WTC11 (cell line): ENCODE measurements at regions not wholly inside any gene's neighbourhood (a gene's known extent, or its start where the extent isn't known, plus 50 kb on each side); places are given as distances from the start of the nearest gene placed in this dataset.

Experiments used
- ATAC-seq: fragments of 200-7000 bp; cut with Tn5 transposase; 2 replicates; pipeline ENCODE4 v1.10.0; 2021; ENCODE audit warnings: mild to moderate bottlenecking, moderate library complexity
- CTCF ChIA-PET: fragments of 300-600 bp; sonication (Branson Sonifier 250); formaldehyde crosslinking; loops from one replicate; lab custom pipeline; 2021; ENCODE audit warnings: antibody characterized with exemption; lab: Charles Lee
- POLR2A ChIA-PET: fragments of 350-600 bp; sonication (Branson Sonifier 250); formaldehyde crosslinking; loops from one replicate; lab custom pipeline; 2021; ENCODE audit warnings: antibody characterized with exemption; lab: Charles Lee
- DNase-seq: peaks from one replicate; pipeline ENCODE4 v3.0.0; 2021; ENCODE audit warnings: low spot score
- H3K27ac Mint-ChIP-seq: 2 replicates; pipeline ENCODE4 v1.8.0; 2021; ENCODE audit warnings: mixed read lengths
- H3K27me3 Mint-ChIP-seq: 2 replicates; pipeline ENCODE4 v1.8.0; 2021; ENCODE audit warnings: low read depth, mild to moderate bottlenecking, moderate library complexity, mixed read lengths
- H3K36me3 Mint-ChIP-seq: 2 replicates; pipeline ENCODE4 v1.8.0; 2021; ENCODE audit warnings: mixed read lengths
- H3K4me1 Mint-ChIP-seq: 2 replicates; pipeline ENCODE4 v1.8.0; 2022; ENCODE audit warnings: mixed read lengths
- H3K4me3 Mint-ChIP-seq: 2 replicates; pipeline ENCODE4 v1.8.0; 2021; ENCODE audit warnings: mild to moderate bottlenecking, moderate library complexity, mixed read lengths
- H3K9me3 Mint-ChIP-seq: 2 replicates; pipeline ENCODE4 v1.8.0; 2021; ENCODE audit warnings: mixed read lengths
- CREB1 ChIP-seq: sonication (generic); formaldehyde crosslinking; IDR thresholded peaks from 2 replicates; pipeline ENCODE4 v1.8.0; 2023; ENCODE audit warnings: mild to moderate bottlenecking, missing genetic modification reagents
- ETV6 ChIP-seq: sonication (generic); formaldehyde crosslinking; IDR thresholded peaks from 2 replicates; pipeline ENCODE4 v1.8.1; 2022; ENCODE audit warnings: mild to moderate bottlenecking, missing genetic modification reagents
- MYBL2 ChIP-seq: sonication (generic); formaldehyde crosslinking; IDR thresholded peaks from 2 replicates; pipeline ENCODE4 v1.8.1; 2023; ENCODE audit warnings: mild to moderate bottlenecking, moderate library complexity, missing genetic modification reagents
- NFYB ChIP-seq: sonication (generic); formaldehyde crosslinking; conservative IDR thresholded peaks from 2 replicates; pipeline ENCODE4 v1.8.0; 2022; ENCODE audit warnings: low read depth, missing genetic modification reagents
- NR1H2 ChIP-seq: sonication (generic); formaldehyde crosslinking; IDR thresholded peaks from 2 replicates; pipeline ENCODE4 v1.9.0; 2021; ENCODE audit warnings: mild to moderate bottlenecking, moderate library complexity, missing genetic modification reagents
- NR3C1 ChIP-seq: sonication (generic); formaldehyde crosslinking; conservative IDR thresholded peaks from 2 replicates; pipeline ENCODE4 v1.8.1; 2023; ENCODE audit warnings: low read depth, mild to moderate bottlenecking, missing genetic modification reagents
- PRRX2 ChIP-seq: fragments of 250-450 bp; sonication (Bioruptor Pico); IDR thresholded peaks from 2 replicates; pipeline ENCODE4 v1.8.0; 2021; ENCODE audit warnings: mild to moderate bottlenecking
- ZNF138 ChIP-seq: sonication (generic); formaldehyde crosslinking; conservative IDR thresholded peaks from 2 replicates; pipeline ENCODE4 v1.8.1; 2022; ENCODE audit warnings: mild to moderate bottlenecking, moderate library complexity, missing genetic modification reagents
- ZNF219 ChIP-seq: sonication (generic); formaldehyde crosslinking; IDR thresholded peaks from 2 replicates; pipeline ENCODE4 v1.8.0; 2023; ENCODE audit warnings: missing genetic modification reagents, mild to moderate bottlenecking, borderline replicate concordance
- ZNF671 ChIP-seq: fragments of 250-450 bp; sonication (Bioruptor Pico); IDR thresholded peaks from 2 replicates; pipeline ENCODE4 v1.8.0; 2021; ENCODE audit warnings: mild to moderate bottlenecking
- TF ChIP-seq, protein P1 (sequence below): sonication (generic); formaldehyde crosslinking; IDR thresholded peaks from 2 replicates; pipeline ENCODE4 v1.8.1; 2023; ENCODE audit warnings: mild to moderate bottlenecking, missing genetic modification reagents, borderline replicate concordance
- TF ChIP-seq, protein P2 (sequence below): sonication (generic); formaldehyde crosslinking; IDR thresholded peaks from 2 replicates; pipeline ENCODE4 v1.8.0; 2023; ENCODE audit warnings: missing genetic modification reagents, mild to moderate bottlenecking, borderline replicate concordance
- TF ChIP-seq, protein P3 (sequence below): sonication (generic); formaldehyde crosslinking; IDR thresholded peaks from 2 replicates; pipeline ENCODE4 v1.8.0; 2022; ENCODE audit warnings: mild to moderate bottlenecking, missing genetic modification reagents
- TF ChIP-seq, protein P4 (sequence below): sonication (generic); formaldehyde crosslinking; IDR thresholded peaks from 2 replicates; pipeline ENCODE4 v1.8.1; 2022; ENCODE audit warnings: mild to moderate bottlenecking, missing genetic modification reagents, moderate library complexity, borderline replicate concordance
- TF ChIP-seq, protein P5 (sequence below): sonication (generic); formaldehyde crosslinking; IDR thresholded peaks from 2 replicates; pipeline ENCODE4 v1.8.0; 2022; ENCODE audit warnings: mild to moderate bottlenecking, missing genetic modification reagents
- TF ChIP-seq, protein P6 (sequence below): sonication (generic); formaldehyde crosslinking; IDR thresholded peaks from 2 replicates; pipeline ENCODE4 v1.8.1; 2023; ENCODE audit warnings: mild to moderate bottlenecking, missing genetic modification reagents, moderate library complexity

DNA sequence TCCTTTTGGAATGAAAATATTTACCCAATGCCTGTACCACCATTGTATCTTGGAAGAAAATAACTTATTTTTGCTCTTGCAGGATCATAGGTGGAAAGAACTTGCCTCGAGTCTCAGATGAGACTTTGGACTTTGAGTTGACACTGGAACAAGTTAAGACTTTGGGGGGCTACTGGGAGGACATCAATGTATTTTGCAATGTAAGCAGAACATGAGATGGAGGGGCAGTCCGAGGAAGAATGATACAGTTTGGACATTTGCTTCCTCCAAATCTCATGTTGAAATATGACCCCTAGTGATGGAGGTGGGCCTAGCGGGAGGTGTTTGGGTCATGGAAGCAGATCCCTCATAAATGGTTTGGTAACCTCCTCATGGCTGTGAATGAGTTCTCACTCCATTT lies 1428.6 kb downstream of the ZPLD1 start:
- H3K27me3 Mint-ChIP-seq, result peaks cover 2% of the 10 kb centered on the region; the same call in 1 of the 2 replicates
- TF ChIP-seq, protein P1, sequence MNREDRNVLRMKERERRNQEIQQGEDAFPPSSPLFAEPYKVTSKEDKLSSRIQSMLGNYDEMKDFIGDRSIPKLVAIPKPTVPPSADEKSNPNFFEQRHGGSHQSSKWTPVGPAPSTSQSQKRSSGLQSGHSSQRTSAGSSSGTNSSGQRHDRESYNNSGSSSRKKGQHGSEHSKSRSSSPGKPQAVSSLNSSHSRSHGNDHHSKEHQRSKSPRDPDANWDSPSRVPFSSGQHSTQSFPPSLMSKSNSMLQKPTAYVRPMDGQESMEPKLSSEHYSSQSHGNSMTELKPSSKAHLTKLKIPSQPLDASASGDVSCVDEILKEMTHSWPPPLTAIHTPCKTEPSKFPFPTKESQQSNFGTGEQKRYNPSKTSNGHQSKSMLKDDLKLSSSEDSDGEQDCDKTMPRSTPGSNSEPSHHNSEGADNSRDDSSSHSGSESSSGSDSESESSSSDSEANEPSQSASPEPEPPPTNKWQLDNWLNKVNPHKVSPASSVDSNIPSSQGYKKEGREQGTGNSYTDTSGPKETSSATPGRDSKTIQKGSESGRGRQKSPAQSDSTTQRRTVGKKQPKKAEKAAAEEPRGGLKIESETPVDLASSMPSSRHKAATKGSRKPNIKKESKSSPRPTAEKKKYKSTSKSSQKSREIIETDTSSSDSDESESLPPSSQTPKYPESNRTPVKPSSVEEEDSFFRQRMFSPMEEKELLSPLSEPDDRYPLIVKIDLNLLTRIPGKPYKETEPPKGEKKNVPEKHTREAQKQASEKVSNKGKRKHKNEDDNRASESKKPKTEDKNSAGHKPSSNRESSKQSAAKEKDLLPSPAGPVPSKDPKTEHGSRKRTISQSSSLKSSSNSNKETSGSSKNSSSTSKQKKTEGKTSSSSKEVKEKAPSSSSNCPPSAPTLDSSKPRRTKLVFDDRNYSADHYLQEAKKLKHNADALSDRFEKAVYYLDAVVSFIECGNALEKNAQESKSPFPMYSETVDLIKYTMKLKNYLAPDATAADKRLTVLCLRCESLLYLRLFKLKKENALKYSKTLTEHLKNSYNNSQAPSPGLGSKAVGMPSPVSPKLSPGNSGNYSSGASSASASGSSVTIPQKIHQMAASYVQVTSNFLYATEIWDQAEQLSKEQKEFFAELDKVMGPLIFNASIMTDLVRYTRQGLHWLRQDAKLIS (CRISPR knock-in tag), result no peak
- TF ChIP-seq, protein P2, sequence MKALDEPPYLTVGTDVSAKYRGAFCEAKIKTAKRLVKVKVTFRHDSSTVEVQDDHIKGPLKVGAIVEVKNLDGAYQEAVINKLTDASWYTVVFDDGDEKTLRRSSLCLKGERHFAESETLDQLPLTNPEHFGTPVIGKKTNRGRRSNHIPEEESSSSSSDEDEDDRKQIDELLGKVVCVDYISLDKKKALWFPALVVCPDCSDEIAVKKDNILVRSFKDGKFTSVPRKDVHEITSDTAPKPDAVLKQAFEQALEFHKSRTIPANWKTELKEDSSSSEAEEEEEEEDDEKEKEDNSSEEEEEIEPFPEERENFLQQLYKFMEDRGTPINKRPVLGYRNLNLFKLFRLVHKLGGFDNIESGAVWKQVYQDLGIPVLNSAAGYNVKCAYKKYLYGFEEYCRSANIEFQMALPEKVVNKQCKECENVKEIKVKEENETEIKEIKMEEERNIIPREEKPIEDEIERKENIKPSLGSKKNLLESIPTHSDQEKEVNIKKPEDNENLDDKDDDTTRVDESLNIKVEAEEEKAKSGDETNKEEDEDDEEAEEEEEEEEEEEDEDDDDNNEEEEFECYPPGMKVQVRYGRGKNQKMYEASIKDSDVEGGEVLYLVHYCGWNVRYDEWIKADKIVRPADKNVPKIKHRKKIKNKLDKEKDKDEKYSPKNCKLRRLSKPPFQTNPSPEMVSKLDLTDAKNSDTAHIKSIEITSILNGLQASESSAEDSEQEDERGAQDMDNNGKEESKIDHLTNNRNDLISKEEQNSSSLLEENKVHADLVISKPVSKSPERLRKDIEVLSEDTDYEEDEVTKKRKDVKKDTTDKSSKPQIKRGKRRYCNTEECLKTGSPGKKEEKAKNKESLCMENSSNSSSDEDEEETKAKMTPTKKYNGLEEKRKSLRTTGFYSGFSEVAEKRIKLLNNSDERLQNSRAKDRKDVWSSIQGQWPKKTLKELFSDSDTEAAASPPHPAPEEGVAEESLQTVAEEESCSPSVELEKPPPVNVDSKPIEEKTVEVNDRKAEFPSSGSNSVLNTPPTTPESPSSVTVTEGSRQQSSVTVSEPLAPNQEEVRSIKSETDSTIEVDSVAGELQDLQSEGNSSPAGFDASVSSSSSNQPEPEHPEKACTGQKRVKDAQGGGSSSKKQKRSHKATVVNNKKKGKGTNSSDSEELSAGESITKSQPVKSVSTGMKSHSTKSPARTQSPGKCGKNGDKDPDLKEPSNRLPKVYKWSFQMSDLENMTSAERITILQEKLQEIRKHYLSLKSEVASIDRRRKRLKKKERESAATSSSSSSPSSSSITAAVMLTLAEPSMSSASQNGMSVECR, result no peak
- TF ChIP-seq MYBL2 (CRISPR knock-in tag) (no peak), PRRX2 (CRISPR knock-in tag) (no peak), NFYB (CRISPR knock-in tag) (no peak), ETV6 (no peak), ZNF219 (CRISPR knock-in tag) (no peak)
- TF ChIP-seq, protein P3, sequence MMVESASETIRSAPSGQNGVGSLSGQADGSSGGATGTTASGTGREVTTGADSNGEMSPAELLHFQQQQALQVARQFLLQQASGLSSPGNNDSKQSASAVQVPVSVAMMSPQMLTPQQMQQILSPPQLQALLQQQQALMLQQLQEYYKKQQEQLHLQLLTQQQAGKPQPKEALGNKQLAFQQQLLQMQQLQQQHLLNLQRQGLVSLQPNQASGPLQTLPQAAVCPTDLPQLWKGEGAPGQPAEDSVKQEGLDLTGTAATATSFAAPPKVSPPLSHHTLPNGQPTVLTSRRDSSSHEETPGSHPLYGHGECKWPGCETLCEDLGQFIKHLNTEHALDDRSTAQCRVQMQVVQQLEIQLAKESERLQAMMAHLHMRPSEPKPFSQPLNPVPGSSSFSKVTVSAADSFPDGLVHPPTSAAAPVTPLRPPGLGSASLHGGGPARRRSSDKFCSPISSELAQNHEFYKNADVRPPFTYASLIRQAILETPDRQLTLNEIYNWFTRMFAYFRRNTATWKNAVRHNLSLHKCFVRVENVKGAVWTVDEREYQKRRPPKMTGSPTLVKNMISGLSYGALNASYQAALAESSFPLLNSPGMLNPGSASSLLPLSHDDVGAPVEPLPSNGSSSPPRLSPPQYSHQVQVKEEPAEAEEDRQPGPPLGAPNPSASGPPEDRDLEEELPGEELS (CRISPR knock-in tag), result no peak
- TF ChIP-seq, protein P4, sequence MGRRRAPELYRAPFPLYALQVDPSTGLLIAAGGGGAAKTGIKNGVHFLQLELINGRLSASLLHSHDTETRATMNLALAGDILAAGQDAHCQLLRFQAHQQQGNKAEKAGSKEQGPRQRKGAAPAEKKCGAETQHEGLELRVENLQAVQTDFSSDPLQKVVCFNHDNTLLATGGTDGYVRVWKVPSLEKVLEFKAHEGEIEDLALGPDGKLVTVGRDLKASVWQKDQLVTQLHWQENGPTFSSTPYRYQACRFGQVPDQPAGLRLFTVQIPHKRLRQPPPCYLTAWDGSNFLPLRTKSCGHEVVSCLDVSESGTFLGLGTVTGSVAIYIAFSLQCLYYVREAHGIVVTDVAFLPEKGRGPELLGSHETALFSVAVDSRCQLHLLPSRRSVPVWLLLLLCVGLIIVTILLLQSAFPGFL (CRISPR knock-in tag), result no peak
- TF ChIP-seq, protein P5, sequence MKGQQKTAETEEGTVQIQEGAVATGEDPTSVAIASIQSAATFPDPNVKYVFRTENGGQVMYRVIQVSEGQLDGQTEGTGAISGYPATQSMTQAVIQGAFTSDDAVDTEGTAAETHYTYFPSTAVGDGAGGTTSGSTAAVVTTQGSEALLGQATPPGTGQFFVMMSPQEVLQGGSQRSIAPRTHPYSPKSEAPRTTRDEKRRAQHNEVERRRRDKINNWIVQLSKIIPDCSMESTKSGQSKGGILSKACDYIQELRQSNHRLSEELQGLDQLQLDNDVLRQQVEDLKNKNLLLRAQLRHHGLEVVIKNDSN (CRISPR knock-in tag), result no peak
- TF ChIP-seq, protein P6, sequence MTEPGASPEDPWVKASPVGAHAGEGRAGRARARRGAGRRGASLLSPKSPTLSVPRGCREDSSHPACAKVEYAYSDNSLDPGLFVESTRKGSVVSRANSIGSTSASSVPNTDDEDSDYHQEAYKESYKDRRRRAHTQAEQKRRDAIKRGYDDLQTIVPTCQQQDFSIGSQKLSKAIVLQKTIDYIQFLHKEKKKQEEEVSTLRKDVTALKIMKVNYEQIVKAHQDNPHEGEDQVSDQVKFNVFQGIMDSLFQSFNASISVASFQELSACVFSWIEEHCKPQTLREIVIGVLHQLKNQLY (CRISPR knock-in tag), result no peak
- no peak overlapping the region for H3K4me3 Mint-ChIP-seq
- ATAC-seq (no peak), DNase-seq (no peak)
- peaks cover 17% of the 10 kb centered on the region for H3K36me3 Mint-ChIP-seq
- POLR2A ChIA-PET, result no interaction called here
- peaks cover 18% of the 10 kb centered on the region for H3K4me1 Mint-ChIP-seq
- H3K27ac Mint-ChIP-seq, result no peak overlapping the region
- CTCF ChIA-PET, result no interaction called here
- peaks cover 35% of the 10 kb centered on the region for H3K9me3 Mint-ChIP-seq

DNA sequence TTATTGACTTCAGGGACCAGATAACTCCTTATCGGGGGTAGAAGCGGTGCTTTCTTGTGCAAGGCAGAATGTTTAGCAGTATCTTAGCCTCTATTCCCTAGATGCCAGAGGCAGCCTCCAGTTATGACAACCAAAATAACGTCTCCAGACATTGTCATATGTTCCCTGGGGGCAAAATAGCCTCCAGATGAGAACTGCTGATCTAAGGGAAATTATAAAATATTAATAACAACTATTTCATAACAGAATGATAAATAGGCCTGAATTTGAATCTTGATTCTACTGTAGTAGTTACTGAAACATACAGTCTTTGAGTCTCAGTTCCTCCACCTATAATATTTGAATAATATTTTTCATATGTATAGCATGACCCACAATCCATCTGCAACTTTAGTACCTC lies 1431.3 kb downstream of the ZPLD1 start:
- CTCF ChIA-PET, result no interaction called here
- POLR2A ChIA-PET, result no interaction called here
- Mint-ChIP-seq H3K4me1 (peaks cover 14% of the 10 kb centered on the region), H3K36me3 (peaks cover 17% of the 10 kb centered on the region), H3K9me3 (peaks cover 31% of the 10 kb centered on the region), H3K27me3 (peaks cover 2% of the 10 kb centered on the region; the same call in 1 of the 2 replicates), H3K4me3 (no peak overlapping the region), H3K27ac (no peak overlapping the region)
- DNase-seq (no peak), ATAC-seq (no peak)
- no peak for TF ChIP-seq CREB1
- no peak for TF ChIP-seq ZNF671 (CRISPR knock-in tag)
- TF ChIP-seq NR3C1 (CRISPR knock-in tag), result no peak
- no peak for TF ChIP-seq ZNF138 (CRISPR knock-in tag)
- no peak for TF ChIP-seq NR1H2
- TF ChIP-seq, protein P1 (CRISPR knock-in tag), result no peak
